Sigmoid colon (tissue), 4 donors: ENCODE measurements at regions not wholly inside any gene's neighbourhood (a gene's known extent, or its start where the extent isn't known, plus 50 kb on each side); places are given as distances from the start of the nearest gene placed in this dataset.

Experiments used
- CTCF ChIP-seq, 4 experiments: fragments of 450-650 bp in 3 of 4; fragments of 200-600 bp in 1 of 4; IDR thresholded peaks; one replicate each; pipeline ENCODE4 v1.5.1; 2016 to 2019; ENCODE audit warnings: antibody characterized with exemption in 4 of 4, mild to moderate bottlenecking in 3 of 4, moderate library complexity in 2 of 4
- EP300 ChIP-seq, 4 donors: sonication (generic); formaldehyde crosslinking; IDR thresholded peaks; one replicate each; pipeline ENCODE4 v1.6.1; 2017; ENCODE audit warnings: antibody characterized with exemption in 4 of 4
- POLR2A ChIP-seq, 2 donors: fragments of 450-650 bp; IDR thresholded peaks; one replicate each; pipeline ENCODE4 v1.6.1; 2016; ENCODE audit warnings: antibody characterized with exemption in 2 of 2, mild to moderate bottlenecking in 2 of 2, moderate library complexity in 2 of 2
- POLR2AphosphoS5 ChIP-seq, 4 donors: sonication (generic); formaldehyde crosslinking; IDR thresholded peaks; one replicate each; pipeline ENCODE4 v1.6.1; 2017; ENCODE audit warnings: antibody characterized with exemption in 4 of 4

GRCh38 chr3:176872771-176873209 lies 324.5 kb downstream of the TBL1XR1 start:
- TF ChIP-seq CTCF (IDR thresholded peaks at IDR 0.05) (peak in 3 of 4 experiments; percentile 48 to 66 (median 48)), POLR2AphosphoS5 (IDR thresholded peaks at IDR 0.05) (no peak), EP300 (IDR thresholded peaks at IDR 0.05) (no peak), POLR2A (IDR thresholded peaks at IDR 0.05) (no peak)
